ENCODE measurements at regions not wholly inside any gene's neighbourhood (a gene's known extent, or its start where the extent isn't known, plus 50 kb on each side); places are given as distances from the start of the nearest gene placed in this dataset.

DNA sequence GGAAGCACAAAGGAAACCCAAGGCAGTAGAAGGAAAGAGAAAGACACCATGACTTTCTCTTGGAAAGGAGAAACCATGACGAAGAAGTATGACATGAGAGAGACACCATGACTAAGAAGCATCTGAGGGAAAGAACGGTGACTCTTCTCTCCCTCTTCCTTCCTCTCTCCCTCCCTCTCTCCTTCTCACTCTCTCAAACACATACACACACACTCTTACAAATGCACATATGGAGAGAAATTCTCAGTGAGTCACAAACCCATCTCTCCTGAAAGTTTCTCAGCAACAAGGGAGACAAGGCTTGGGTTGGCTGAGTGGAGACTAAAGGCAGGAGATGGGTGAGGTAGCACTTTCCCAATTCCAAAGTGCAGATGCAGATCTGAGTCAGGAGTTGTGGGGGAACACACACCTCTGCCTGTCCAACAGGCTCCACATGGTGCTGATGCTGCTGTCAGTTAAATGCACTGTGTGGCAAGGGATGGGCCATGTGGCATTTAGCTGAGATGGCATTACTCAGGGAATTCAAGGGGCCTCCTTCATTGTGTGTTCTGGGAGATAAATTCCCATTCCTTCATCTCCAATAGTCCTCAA is 336.7 kb upstream of the C16orf82 start:
- no peak for DNase-seq

DNA sequence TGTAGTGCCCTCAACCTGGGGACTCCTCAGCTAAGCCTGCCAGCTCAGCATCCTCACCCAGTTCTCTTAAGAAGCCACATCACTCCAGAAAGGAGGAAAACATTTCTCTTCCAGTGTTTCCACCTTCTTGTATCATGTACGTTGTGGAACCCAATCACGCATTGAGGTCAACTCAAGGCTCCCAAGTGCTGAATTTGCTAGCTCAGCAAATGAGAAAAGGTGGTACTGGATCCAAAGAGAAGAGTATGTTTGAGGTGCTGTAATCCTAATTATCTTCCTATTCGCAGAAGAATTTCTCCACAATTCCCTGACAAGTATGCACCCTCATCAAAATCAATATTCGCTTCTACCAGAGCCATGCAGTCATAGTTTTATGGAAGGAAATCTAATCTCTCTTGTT is 335.0 kb upstream of the C16orf82 start:
- DNase-seq = no peak

DNA sequence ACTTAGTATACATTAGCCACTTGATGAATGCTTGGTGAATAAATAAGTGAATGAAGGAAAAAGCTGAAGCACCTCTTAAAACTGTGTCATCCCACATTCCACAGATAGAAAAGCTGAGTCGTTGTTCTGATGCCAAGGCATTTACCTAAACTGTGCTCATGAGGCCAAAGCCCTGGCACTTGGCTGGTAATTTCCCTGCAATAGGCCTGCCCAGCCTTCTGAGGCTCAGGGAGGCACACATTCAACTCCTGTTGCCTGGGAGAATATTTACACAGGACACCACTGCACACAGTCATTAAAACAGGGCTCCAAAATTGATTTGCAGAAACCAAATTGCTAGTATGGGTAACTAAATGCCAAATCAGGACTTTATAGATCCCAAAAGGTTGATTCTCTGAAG is 333.0 kb upstream of the C16orf82 start:
- DNase-seq = no peak

DNA sequence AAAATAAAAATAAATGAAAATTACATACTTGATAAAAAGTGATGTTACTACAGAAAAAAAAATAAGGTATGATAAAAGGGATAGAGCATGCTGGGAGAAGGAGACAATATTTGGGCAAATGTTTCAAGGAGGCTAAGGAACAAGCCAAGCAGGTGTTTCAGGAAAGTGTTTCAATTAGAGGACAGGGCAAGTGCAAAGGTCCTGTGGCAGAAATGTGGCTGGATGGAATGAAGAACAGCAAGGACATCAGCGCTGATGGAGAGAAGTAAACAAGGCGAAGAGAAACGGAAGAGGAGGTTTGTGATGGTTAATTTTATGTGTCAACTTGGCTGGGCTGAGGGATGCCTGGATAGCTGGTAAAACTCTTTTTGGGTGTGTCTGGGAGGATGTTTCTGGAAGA is 331.2 kb upstream of the C16orf82 start:
- no peak for DNase-seq

DNA sequence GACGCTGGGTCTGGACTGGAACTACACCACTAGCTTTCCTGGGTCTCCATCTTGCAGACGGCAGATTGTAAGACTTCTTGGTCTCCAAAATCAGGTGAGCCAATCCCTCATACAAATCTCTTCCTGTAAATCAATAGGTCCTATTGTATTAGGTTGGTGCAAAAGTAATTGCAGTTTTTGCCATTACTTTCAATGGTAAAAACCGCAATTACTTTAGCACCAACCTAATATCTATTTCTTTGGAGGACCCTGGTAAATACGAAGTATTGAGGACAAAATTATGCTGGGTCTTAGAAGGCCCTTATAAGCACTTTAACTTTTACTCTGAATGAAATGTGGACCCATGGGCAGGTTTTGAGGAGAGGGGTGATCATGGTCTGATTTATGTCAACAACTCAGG is 330.6 kb upstream of the C16orf82 start:
- no peak for DNase-seq

DNA sequence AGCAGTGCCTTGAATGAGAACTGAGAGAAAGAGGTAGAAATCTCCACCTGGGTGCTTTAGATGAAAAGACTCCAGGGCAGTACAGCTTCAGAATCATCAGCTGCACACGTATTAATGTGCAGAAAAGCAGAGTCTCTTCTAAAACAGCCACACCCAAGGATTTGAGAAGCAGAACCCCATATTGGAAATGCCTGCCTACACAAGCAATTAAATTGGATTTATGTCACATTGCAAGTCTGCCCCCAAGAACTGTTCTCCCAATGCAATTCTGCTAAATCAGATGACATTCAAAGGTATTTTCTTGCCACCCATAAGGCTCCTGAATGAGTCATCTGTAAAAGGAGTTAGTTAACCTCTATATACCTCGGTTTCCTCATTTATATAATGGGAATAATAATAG is 326.0 kb upstream of the C16orf82 start:
- no peak for DNase-seq

DNA sequence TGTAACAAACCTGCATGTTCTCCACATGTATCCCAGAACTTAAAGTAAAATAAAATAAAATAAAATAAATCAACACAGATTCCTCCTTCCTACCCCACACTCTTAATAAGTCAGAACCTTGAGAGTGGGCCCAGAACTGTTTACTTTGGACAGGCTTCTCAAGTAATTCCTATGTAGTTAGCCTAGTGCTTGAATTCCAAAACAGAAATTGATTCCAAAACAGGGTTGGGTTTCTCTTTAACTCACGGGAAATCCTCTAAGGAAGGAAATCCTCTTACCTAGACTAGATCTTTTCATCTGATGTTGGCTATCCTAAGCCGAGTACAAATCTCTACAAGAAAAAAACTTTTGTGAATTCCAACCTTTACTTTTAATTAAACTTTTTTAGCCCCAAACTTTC is 324.7 kb upstream of the C16orf82 start:
- DNase-seq = no peak

DNA sequence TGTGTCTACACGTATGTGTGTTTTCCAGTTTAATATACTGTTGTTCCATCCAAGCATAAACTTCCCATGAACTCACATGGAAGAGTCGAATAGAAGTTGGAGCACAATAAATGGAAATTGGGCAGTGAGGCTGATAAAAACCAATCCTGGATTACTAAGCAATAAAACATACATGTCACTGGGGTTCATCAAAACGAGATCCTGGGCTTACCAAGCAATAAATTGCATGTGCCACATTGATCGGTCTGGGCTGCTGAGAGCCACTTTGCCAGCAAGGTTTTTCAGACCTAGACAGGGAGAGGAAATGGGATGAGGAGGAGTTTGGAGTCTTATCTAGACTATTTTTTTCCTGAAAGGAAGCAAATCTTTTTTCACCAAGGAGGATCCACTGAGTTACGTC is 322.3 kb upstream of the C16orf82 start:
- no peak for DNase-seq

DNA sequence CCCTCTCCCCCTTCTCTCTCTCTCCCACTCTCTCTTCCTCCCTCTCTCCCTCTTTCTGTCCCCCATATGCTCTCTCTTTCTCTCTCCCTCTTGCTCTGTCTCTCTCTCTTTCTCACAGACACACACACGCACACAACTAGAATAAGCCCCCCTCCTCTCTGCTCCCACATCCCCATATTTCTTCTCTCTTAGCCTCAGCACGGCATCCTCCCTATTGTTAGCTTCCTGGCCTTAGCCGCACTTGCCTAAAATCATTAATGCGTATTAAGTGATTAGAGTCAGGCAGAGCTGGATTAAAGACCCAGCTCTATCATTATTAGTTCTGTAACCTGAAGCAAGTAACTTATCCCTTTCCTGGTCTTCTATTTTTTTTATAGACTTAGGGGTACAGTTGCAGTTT is 319.0 kb upstream of the C16orf82 start:
- no peak for DNase-seq

DNA sequence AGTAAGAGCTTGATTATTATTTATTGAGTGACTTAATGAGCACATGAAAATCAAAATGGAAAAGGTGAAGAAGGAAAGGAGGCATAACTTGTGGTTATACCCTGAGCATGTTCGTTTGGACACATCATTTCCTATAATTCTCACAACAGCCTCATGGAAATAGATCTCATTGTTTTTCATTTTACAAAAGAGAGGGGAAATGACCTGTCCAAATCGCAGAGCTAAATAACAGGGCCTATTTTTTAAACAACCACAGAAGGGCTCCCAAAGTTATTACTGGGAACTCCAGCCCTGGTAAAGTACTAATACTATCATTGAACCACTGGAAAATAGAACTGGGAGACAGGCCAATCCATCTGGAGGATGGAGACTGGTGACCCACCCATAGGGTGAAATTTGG is 317.7 kb upstream of the C16orf82 start:
- no peak for DNase-seq

DNA sequence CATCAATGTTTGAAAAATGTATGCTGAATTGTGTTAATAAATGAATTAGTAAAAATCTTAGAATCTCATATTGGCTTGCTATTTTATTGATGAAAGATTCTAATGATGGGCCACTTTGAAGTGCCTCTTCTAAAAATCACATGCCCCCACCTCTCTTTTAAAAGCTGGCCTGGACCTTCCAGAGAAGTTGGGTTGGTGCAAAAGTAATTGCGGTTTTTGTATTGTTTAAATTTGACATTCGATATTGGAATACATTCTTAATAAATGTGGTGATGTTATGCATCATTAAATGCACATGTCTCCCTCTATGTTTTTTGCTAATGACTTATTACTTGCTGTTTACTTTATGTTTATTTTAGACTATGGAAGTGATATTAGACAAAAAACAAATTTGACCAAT is 314.6 kb upstream of the C16orf82 start:
- DNase-seq = no peak

DNA sequence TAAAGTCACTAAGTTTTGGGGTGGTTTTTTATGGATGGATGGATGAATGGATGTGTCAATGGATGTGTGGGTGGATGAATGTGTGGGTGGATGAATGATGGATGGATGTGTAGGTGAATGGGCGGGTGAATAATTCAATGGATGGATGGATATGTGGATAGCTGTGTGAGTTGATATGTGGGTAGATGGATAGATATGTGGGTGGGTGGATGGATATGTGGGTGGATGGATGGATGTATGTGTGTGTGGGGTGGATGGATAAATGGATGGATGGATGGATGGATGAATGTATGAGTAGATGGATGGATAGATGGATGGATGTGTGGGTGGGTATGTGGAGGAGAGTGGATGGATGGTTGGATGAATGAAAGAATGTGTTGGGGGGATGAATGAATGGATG is 310.1 kb upstream of the C16orf82 start:
- DNase-seq = no peak

DNA sequence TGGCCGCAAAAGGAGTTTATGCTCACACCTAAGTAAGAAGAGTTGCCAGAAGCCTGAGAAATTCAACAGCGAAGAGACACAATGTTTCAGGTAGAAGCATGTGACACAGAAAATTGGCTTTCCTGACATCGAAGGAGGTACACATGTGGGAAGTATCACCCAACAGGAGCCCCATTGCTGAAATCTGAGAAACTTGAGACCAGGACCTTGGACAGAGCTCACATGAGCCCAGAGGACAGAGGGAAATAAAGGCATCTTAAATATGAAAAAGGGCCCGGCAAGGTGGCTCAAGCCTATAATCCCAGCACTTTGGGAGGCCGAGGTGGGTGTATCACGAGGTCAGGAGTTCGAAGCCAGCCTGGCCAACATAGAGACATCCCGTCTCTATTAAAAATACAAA is 304.1 kb upstream of the C16orf82 start:
- DNase-seq = no peak

DNA sequence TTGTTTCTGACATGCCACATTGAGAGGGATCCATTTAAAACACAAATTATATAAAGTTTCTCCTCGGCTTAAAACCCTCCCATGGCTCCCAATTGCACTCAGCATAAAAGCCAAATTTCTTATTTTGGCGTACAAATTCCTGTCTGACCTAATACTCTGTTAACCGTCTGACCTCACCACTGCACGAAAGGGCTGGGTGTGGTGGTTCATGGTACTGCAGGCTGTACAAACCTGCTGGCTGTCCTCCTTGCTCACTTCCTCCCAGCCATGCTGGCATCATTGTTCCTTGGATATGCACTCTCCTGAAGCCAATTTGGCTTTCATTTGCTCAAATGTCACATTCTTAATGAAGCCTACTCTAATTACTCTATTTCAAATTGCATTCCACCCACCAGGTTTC is 301.6 kb upstream of the C16orf82 start:
- no peak for DNase-seq

DNA sequence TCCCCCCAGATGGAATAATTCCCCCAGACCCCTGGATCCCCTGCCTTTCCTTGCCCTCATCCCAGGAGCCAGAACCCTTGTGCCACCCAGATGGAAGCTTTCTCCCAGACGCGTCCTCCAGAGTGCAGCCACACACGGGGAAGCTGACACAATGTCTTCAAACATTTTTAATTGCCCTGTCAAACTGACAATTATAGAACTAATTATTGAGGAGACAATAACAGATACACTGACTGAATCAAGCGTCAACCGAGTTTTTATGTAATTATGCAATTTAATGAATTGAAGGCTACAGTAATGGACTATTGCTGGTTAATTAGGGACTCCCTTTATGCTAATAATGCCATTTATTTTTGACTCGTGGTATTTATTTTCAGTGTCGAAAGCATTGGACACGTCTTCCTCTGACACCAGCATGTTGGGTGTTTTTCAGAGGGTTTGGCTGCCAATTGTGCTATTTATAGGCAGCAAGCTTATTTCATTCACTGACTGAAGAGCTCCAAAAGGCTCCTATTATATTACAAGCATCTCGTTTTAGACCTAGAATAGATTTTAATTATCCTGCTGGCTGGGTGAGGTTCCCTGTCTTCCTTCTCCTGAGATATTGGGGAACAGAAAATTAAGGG is 298.2 kb upstream of the C16orf82 start:
- no peak for DNase-seq

DNA sequence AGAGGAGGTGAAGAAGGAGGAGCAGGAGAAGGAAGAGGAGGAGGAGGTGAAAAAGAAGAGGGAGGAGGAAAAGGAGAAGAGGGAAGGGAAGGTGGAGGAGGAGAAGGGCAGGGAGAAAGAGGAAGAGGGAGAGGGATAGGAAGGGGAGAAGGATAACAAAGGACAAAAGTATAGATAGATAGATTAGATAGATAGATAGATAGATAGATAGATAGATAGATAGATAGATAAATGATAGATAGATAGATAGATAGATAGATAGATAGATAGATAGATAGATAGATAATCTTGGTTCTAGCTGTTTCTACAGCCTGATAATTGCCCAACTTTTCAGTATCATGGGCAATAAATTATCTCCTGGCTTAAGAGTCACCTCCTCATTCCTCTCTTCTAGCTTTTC is 296.2 kb upstream of the C16orf82 start:
- DNase-seq = no peak

DNA sequence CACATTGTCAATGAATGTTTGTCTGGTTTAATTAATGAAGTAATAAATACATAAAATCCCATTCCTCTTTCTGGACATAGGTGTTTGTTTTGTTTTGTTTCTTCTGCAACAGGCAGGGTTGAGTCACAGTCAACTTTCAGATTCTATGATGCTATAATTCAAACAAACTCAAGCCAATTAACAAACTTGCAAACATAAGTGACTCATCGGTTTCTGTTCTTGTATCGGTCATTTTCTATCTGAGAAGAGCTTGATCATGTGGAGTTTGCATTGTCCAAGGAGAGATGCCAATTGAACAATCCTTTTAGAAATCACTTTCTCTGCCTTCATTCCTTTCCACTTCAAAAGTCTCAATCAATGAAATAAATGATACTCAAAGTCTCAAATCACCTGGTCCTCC is 294.2 kb upstream of the C16orf82 start:
- no peak for DNase-seq

DNA sequence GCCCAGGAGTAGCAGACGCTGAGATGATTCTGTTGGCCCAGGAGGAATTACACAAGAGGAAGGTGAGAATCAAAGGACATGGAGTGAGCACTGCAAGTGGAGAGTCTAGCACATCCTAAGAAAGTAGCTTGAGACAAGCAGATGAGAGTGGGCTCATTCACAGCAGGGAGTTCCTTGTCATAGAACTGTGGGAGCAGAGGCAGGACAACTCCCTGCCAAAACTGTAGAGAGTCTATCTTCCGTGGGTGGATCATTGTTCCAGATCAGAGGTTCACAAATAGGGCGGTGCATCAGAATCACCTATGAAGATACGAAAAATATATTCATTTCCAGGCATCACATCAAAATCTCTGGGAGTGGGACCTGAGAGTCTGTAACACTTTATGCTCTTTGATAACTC is 288.9 kb upstream of the C16orf82 start:
- DNase-seq = no peak

DNA sequence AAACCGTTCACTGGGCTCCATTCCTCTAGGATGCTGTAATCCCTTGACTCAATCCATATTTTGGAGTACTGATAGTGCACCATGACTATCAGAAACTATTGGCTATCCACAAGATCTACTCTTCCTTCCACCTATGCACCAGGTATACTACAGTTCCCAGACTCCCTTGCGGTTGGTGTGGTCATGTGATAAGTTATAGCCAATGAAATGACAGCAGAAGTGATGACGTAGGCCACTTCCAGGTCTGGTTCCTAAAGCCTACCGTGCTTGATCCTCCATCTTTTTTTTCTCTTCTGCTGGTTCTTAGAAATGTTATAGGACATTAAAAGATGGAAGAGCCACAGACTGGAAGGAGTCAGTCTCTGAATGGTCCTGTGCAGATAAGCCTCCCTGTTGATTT is 278.8 kb upstream of the C16orf82 start:
- DNase-seq = no peak

DNA sequence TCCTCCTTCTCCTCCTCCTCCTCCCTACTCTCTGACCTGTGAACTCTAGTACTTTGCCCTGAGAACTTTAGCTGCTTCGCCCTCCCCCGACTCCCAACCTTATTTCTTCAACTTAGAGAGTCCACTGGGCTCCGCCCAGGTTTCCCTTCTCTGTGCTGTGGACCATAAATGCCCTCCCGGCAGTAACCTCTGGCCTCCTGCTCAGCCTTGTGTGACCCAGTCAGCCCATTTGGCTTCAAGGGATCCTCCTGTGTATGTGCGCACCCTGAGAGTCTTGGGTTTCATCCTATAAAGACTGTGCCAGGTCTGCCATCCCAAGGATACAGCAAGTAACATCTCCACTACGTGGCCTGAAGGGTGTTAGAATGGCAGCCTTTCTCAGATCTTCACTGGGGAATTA is 275.6 kb upstream of the C16orf82 start:
- DNase-seq = no peak

DNA sequence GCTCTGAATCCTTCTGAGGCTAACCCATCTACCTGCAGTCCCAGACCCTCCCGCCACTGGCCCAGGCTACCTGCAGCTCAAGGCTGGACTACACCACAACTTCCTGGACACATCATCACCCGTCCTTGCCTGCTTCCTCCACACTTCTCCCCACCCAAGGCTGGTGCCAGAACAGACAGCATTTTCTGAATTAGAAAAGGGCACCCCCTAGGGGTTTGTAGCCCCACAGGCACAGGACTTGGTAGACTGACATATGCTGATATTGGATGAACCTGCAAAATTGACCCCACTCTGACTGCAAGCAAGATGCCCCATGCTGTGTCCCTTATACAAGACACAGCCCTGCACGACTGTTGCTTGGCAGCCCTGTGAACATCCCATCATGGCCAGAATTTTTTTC is 271.5 kb upstream of the C16orf82 start:
- DNase-seq = no peak

DNA sequence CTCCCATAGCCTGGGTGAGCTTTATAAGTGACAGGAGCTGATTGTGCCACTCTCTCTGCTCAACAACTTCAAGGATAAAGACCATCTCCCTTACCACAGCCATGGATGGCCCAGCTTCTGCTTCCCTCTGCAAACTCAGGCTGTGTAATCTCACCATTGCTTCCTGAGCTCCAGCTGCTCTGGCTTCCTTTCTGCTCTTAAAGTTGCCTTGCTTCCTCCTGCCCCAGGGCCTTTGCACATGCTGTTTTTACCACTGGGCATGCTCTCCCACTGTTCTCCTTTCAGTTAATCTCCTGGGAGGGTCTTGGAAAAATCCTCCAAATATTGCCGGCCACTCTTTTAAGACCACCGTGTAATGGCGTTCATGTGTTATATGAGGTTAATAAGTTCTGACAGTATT is 265.1 kb upstream of the C16orf82 start:
- DNase-seq = no peak

DNA sequence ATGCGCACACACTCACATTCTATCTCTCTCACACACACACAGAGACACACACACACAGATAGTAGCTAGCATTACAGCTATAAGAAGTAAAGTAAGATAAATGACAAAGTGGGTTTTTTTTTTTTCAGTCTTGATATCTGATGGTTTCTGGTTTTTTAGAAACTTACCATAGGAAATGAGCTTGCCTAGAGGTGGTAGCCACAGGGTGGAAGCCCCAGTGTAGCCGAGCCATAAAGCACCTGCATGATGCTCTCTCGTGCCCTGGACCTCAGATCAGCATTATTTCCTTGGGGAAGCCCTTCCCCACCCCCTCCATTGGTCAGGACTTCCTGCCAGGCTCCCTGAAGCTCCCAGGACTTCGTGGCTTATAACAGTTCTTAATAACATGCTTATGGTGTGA is 264.3 kb upstream of the C16orf82 start:
- DNase-seq = no peak

DNA sequence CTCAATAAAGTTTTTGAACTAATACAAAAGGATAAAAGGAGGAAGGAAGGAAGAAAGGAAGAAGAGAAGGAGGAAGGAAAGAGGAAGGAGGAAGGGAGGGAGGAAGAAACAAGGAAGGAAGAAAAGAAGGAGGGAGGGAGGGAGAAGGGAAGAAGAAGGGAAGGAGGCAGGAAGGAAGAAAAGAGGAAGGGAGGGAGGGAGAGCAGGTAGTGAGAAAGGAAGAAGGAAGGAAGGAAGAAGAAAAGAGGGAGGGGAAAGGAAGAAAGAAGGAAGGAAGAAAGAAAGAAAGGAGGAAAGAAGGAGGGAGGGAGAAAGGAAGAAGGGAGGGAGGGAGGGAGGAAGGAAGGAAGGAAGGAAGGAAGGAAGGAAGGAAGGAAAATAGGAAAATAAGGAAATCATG is 263.8 kb upstream of the C16orf82 start:
- DNase-seq = no peak

DNA sequence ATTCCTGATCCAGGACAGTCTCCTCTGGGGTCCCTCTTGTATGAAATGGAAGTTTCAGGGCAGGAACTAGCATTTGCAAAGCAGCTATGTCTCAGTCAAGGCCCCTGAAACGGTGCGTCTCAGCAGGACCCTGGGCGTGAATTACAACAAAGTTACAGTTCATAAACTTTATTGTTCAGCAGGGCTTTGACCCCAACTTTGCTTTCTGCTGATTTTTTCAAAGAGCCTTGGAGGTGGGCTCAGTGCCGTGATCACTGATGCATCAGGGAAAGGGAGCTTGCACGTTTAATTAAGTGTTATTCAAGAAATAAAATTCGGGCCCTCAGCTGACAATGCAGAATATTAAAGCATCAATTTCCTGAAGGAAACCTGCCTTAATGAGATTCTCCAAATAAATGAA is 260.1 kb upstream of the C16orf82 start:
- DNase-seq = no peak

DNA sequence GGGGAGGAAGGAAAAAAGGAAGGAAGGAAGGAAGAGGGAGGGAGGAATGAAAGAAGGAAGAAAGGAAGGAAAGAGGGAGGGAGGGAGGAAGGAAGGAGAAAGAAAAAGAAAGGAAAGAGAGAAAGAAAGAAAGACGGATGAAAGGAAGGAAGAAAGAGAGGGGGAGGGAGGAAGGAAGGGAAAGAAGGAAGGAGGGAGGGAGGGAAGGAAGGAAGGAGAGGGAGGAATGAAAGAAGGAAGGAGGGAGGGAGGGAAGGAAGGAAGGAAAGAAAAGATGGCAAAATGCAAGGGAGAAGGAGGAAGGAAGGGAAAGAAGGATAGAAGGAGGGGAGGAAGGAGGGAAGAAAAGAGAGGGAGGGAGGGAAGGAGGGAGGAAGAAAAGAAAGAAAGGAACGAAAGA is 257.3 kb upstream of the C16orf82 start:
- no peak for DNase-seq
